ENCODE measurements at regions not wholly inside any gene's neighbourhood (a gene's known extent, or its start where the extent isn't known, plus 50 kb on each side); places are given as distances from the start of the nearest gene placed in this dataset.

- H3K79me2 ChIP-seq (ENCODE audit: control insufficient read depth, insufficient read depth, low read length) = no peaks in the 10 kb centered on the region
- no peaks in the 10 kb centered on the region for H3K9me1 ChIP-seq (ENCODE audit: control insufficient read depth, extremely low read depth, insufficient read depth, low read length)
- DNase-seq (ENCODE audit: low read depth, low spot score) (no peak), FAIRE-seq (no peak)
- no peak overlapping the region for H2AFZ ChIP-seq (ENCODE audit: control insufficient read depth, low read length)
- H3K4me3 ChIP-seq (ENCODE audit: control insufficient read depth in 2 of 3, extremely low read depth in 1 of 3, insufficient read depth in 2 of 3, low read depth in 1 of 3, low read length in 3 of 3) = no peak overlapping the region
- no peak overlapping the region for H3K27ac ChIP-seq (ENCODE audit: control insufficient read depth, insufficient read depth, low read length)
- H3K27me3 ChIP-seq (ENCODE audit: control insufficient read depth, extremely low read depth, insufficient read depth, low read length) = no peaks in the 10 kb centered on the region
- no peak overlapping the region for H3K9ac ChIP-seq (ENCODE audit: control insufficient read depth, extremely low read depth, insufficient read depth, low read length)
- H4K20me1 ChIP-seq (ENCODE audit: control insufficient read depth, extremely low read depth, insufficient read depth, low read length) = no peaks in the 10 kb centered on the region
- no peak overlapping the region for H3K4me2 ChIP-seq (ENCODE audit: control insufficient read depth, extremely low read depth, insufficient read depth, low read depth, low read length)
- no peaks in the 10 kb centered on the region for H3K36me3 ChIP-seq (ENCODE audit: control insufficient read depth in 2 of 2, extremely low read depth in 1 of 2, insufficient read depth in 2 of 2, low read length in 2 of 2)
- no peak for TF ChIP-seq EZH2 (IDR thresholded peaks at IDR 0.05; ENCODE audit: low read length)
- TF ChIP-seq CTCF (optimal IDR thresholded peaks at IDR 0.05 in 1 of 3, IDR thresholded peaks at IDR 0.05 in 1 of 3, conservative IDR thresholded peaks at IDR 0.05 in 1 of 3; ENCODE audit: extremely low read depth in 1 of 3, insufficient read depth in 2 of 3, low read length in 3 of 3) = no peak
- H3K9me3 ChIP-seq (ENCODE audit: control insufficient read depth, low read depth, low read length) = no peaks in the 10 kb centered on the region
- dilution Hi-C loops (cut with MboI; ENCODE audit: extremely low pct_ligation_motif_present, low sequenced_read_pairs) = no loop called here
- H3K4me1 ChIP-seq (ENCODE audit: control insufficient read depth, extremely low read depth, insufficient read depth, low read length) = no peaks in the 10 kb centered on the region
Observed at GRCh38 chr6:84526631-84527030, 237.8 kb downstream of the TBX18 start.

GRCh38 chr6:84525907-84526306 is 238.5 kb downstream of the TBX18 start:
- no peak for TF ChIP-seq CTCF (optimal IDR thresholded peaks at IDR 0.05 in 1 of 3, IDR thresholded peaks at IDR 0.05 in 1 of 3, conservative IDR thresholded peaks at IDR 0.05 in 1 of 3; ENCODE audit: extremely low read depth in 1 of 3, insufficient read depth in 2 of 3, low read length in 3 of 3)
- no peak for TF ChIP-seq EZH2 (IDR thresholded peaks at IDR 0.05; ENCODE audit: low read length)
- Histone ChIP-seq H3K9me1 (ENCODE audit: control insufficient read depth, extremely low read depth, insufficient read depth, low read length) (no peaks in the 10 kb centered on the region), H3K4me1 (ENCODE audit: control insufficient read depth, extremely low read depth, insufficient read depth, low read length) (no peaks in the 10 kb centered on the region), H3K4me2 (ENCODE audit: control insufficient read depth, extremely low read depth, insufficient read depth, low read depth, low read length) (no peak overlapping the region), H3K27me3 (ENCODE audit: control insufficient read depth, extremely low read depth, insufficient read depth, low read length) (no peaks in the 10 kb centered on the region), H3K4me3 (ENCODE audit: control insufficient read depth in 2 of 3, extremely low read depth in 1 of 3, insufficient read depth in 2 of 3, low read depth in 1 of 3, low read length in 3 of 3) (no peak overlapping the region), H3K27ac (ENCODE audit: control insufficient read depth, insufficient read depth, low read length) (no peak overlapping the region), H2AFZ (ENCODE audit: control insufficient read depth, low read length) (no peak overlapping the region), H4K20me1 (ENCODE audit: control insufficient read depth, extremely low read depth, insufficient read depth, low read length) (no peaks in the 10 kb centered on the region), H3K79me2 (ENCODE audit: control insufficient read depth, insufficient read depth, low read length) (no peaks in the 10 kb centered on the region), H3K9me3 (ENCODE audit: control insufficient read depth, low read depth, low read length) (no peaks in the 10 kb centered on the region), H3K36me3 (ENCODE audit: control insufficient read depth in 2 of 2, extremely low read depth in 1 of 2, insufficient read depth in 2 of 2, low read length in 2 of 2) (no peaks in the 10 kb centered on the region), H3K9ac (ENCODE audit: control insufficient read depth, extremely low read depth, insufficient read depth, low read length) (no peak overlapping the region)
- FAIRE-seq (no peak), DNase-seq (ENCODE audit: low read depth, low spot score) (no peak)
- dilution Hi-C loops (cut with MboI; ENCODE audit: extremely low pct_ligation_motif_present, low sequenced_read_pairs) = no loop called here

Measured in keratinocyte (primary cell).